GM19043 (cell line): ENCODE measurements at regions not wholly inside any gene's neighbourhood (a gene's known extent, or its start where the extent isn't known, plus 50 kb on each side); places are given as distances from the start of the nearest gene placed in this dataset.

Experiments
- ATAC-seq: cut with Tn5 transposase; IDR thresholded peaks from one replicate; pipeline ENCODE4 v1.9.1; 2021; ENCODE audit warnings: low read depth; ENCODE audit not compliant: unreplicated experiment

- no peak for ATAC-seq
Observed at GRCh38 chr1:30284226-30284625, 439.2 kb downstream of the MATN1 start.

GRCh38 chr1:30283199-30283962 is 440.0 kb downstream of the MATN1 start:
- no peak for ATAC-seq

GRCh38 chr1:30280572-30280971 is 442.8 kb downstream of the MATN1 start:
- no peak for ATAC-seq

GRCh38 chr1:30277911-30278310 is 445.5 kb downstream of the MATN1 start:
- no peak for ATAC-seq

GRCh38 chr1:30277415-30277814 is 446.0 kb downstream of the MATN1 start:
- no peak for ATAC-seq

- ATAC-seq, result no peak
Observed at GRCh38 chr1:30275926-30276764, 447.2 kb downstream of the MATN1 start.

GRCh38 chr1:30274976-30275621 is 448.3 kb downstream of the MATN1 start:
- ATAC-seq, result no peak

GRCh38 chr1:30274173-30274970 is 449.0 kb downstream of the MATN1 start:
- no peak for ATAC-seq

- no peak for ATAC-seq
Observed at GRCh38 chr1:30273456-30273855, 449.9 kb downstream of the MATN1 start.

GRCh38 chr1:30273021-30273325 is 450.4 kb downstream of the MATN1 start:
- no peak for ATAC-seq

GRCh38 chr1:30272277-30273020 is 450.9 kb downstream of the MATN1 start:
- ATAC-seq, result no peak

- no peak for ATAC-seq
Observed at GRCh38 chr1:30271401-30272276, 451.7 kb downstream of the MATN1 start.

- ATAC-seq, result no peak
Observed at GRCh38 chr1:30270461-30270860, 452.9 kb downstream of the MATN1 start.

GRCh38 chr1:30268923-30269666 is 454.3 kb downstream of the MATN1 start:
- no peak for ATAC-seq

GRCh38 chr1:30267856-30268255 is 455.5 kb downstream of the MATN1 start:
- ATAC-seq, result no peak

GRCh38 chr1:30267046-30267445 is 456.3 kb downstream of the MATN1 start:
- ATAC-seq, result no peak

GRCh38 chr1:30265127-30266070 is 458.0 kb downstream of the MATN1 start:
- no peak for ATAC-seq
